Neural progenitor cell (in vitro differentiated cells): ENCODE measurements at regions not wholly inside any gene's neighbourhood (a gene's known extent, or its start where the extent isn't known, plus 50 kb on each side); places are given as distances from the start of the nearest gene placed in this dataset.

Experiments used
- DNase-seq: peaks from one replicate; pipeline ENCODE4 v3.0.0-alpha.2; 2016; ENCODE audit warnings: low spot score
- H2AFZ ChIP-seq: fragments of 200-600 bp; sonication (generic); replicated peaks from 2 replicates; pipeline ENCODE4 v1.6.1; 2016; ENCODE audit warnings: antibody characterized with exemption
- H3F3A ChIP-seq: fragments of 200-600 bp; sonication (generic); 2 replicates; pipeline ENCODE4 v1.6.1; 2016; ENCODE audit warnings: antibody characterized with exemption, low read depth
- H3K27ac ChIP-seq: fragments of 200-600 bp; sonication (generic); 2 replicates; pipeline ENCODE4 v1.5.1; 2016; ENCODE audit warnings: mild to moderate bottlenecking
- H3K27me3 ChIP-seq: fragments of 200-600 bp; sonication (generic); 2 replicates; pipeline ENCODE4 v1.6.1; 2016; ENCODE audit warnings: mild to moderate bottlenecking, moderate library complexity
- H3K36me3 ChIP-seq: fragments of 200-600 bp; sonication (generic); 2 replicates; pipeline ENCODE4 v1.5.1; 2016
- H3K4me1 ChIP-seq: fragments of 200-600 bp; sonication (generic); 2 replicates; pipeline ENCODE4 v1.6.1; 2016; ENCODE audit warnings: mixed run types
- H3K4me2 ChIP-seq: fragments of 200-600 bp; sonication (generic); 2 replicates; pipeline ENCODE4 v1.6.1; 2016
- H3K4me3 ChIP-seq: fragments of 200-600 bp; sonication (generic); 2 replicates; pipeline ENCODE4 v1.5.1; 2016
- H3K79me2 ChIP-seq: fragments of 200-600 bp; sonication (generic); 2 replicates; pipeline ENCODE4 v1.6.1; 2016; ENCODE audit warnings: low read depth
- H3K9ac ChIP-seq: fragments of 200-600 bp; sonication (generic); 2 replicates; pipeline ENCODE4 v1.6.1; 2016
- H3K9me3 ChIP-seq: fragments of 200-600 bp; sonication (generic); 2 replicates; pipeline ENCODE4 v1.5.1; 2016; ENCODE audit warnings: low read depth
- H4K20me1 ChIP-seq: fragments of 200-600 bp; sonication (generic); 2 replicates; pipeline ENCODE4 v1.6.1; 2016; ENCODE audit warnings: low read depth
- H3K27ac Mint-ChIP-seq: 3 replicates; pipeline ENCODE4 v1.8.0; 2021; ENCODE audit warnings: mixed read lengths
- H3K27me3 Mint-ChIP-seq: 2 replicates; pipeline ENCODE4 v1.8.0; 2022; ENCODE audit warnings: low read depth, mild to moderate bottlenecking, inconsistent platforms, moderate library complexity, mixed read lengths; ENCODE audit not compliant: insufficient read depth
- H3K36me3 Mint-ChIP-seq: 3 replicates; pipeline ENCODE4 v1.8.0; 2021; ENCODE audit warnings: mixed read lengths
- H3K4me1 Mint-ChIP-seq: 3 replicates; pipeline ENCODE4 v1.8.0; 2021; ENCODE audit warnings: mixed read lengths
- H3K4me3 Mint-ChIP-seq: 3 replicates; pipeline ENCODE4 v1.8.0; 2021; ENCODE audit warnings: mild to moderate bottlenecking, moderate library complexity, mixed read lengths
- H3K9me3 Mint-ChIP-seq: 3 replicates; pipeline ENCODE4 v1.8.0; 2020; ENCODE audit warnings: mixed read lengths
- EZH2 ChIP-seq: fragments of 200-600 bp; sonication (generic); IDR thresholded peaks from 2 replicates; pipeline ENCODE4 v1.6.1; 2017; ENCODE audit warnings: antibody characterized with exemption, mild to moderate bottlenecking, moderate library complexity
- EZH2phosphoT487 ChIP-seq: fragments of 200-600 bp; sonication (generic); IDR thresholded peaks from 2 replicates; pipeline ENCODE4 v1.6.1; 2017; ENCODE audit warnings: antibody characterized with exemption
- TF ChIP-seq, protein P1 (sequence below): fragments of 200-600 bp; sonication (generic); IDR thresholded peaks from 2 replicates; pipeline ENCODE4 v1.5.1; 2017; ENCODE audit warnings: antibody characterized with exemption, mild to moderate bottlenecking

- H3K27ac Mint-ChIP-seq, result peak overlapping the region; percentile 6
These were observed 307.2 kb downstream of the SOX4 start for GRCh38 chr6:21900730-21901129.

GRCh38 chr6:21902628-21903169 is 309.1 kb downstream of the SOX4 start:
- Mint-ChIP-seq H3K36me3 (peaks cover 28% of the 10 kb centered on the region), H3K27ac (peak overlapping the region; percentile 39), H3K27me3 (no peaks in the 10 kb centered on the region), H3K4me3 (peak overlapping the region; percentile 5), H3K9me3 (no peaks in the 10 kb centered on the region), H3K4me1 (peaks cover 12% of the 10 kb centered on the region)
- Histone ChIP-seq H2AFZ (no peak overlapping the region), H3K79me2 (peaks cover 28% of the 10 kb centered on the region), H3K4me1 (peaks cover 17% of the 10 kb centered on the region), H3F3A (peaks cover 14% of the 10 kb centered on the region), H4K20me1 (no peaks in the 10 kb centered on the region), H3K27me3 (no peaks in the 10 kb centered on the region), H3K9me3 (no peaks in the 10 kb centered on the region), H3K4me2 (peak overlapping the region; percentile 54), H3K36me3 (no peaks in the 10 kb centered on the region), H3K27ac (peak overlapping the region; percentile 62), H3K9ac (no peak overlapping the region), H3K4me3 (no peak overlapping the region)
- DNase-seq, result peak; percentile 57
- TF ChIP-seq EZH2 (no peak), EZH2phosphoT487 (no peak)
- TF ChIP-seq, protein P1, sequence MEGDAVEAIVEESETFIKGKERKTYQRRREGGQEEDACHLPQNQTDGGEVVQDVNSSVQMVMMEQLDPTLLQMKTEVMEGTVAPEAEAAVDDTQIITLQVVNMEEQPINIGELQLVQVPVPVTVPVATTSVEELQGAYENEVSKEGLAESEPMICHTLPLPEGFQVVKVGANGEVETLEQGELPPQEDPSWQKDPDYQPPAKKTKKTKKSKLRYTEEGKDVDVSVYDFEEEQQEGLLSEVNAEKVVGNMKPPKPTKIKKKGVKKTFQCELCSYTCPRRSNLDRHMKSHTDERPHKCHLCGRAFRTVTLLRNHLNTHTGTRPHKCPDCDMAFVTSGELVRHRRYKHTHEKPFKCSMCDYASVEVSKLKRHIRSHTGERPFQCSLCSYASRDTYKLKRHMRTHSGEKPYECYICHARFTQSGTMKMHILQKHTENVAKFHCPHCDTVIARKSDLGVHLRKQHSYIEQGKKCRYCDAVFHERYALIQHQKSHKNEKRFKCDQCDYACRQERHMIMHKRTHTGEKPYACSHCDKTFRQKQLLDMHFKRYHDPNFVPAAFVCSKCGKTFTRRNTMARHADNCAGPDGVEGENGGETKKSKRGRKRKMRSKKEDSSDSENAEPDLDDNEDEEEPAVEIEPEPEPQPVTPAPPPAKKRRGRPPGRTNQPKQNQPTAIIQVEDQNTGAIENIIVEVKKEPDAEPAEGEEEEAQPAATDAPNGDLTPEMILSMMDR, result no peak

More at GRCh38 chr6:21900730-21901129, 307.2 kb downstream of the SOX4 start:
- Mint-ChIP-seq H3K4me3 (no peak overlapping the region), H3K36me3 (peaks cover 28% of the 10 kb centered on the region), H3K9me3 (peaks cover 2% of the 10 kb centered on the region), H3K4me1 (peaks cover 16% of the 10 kb centered on the region), H3K27me3 (no peaks in the 10 kb centered on the region)
- no peak overlapping the region for H3K4me2 ChIP-seq
- no peak overlapping the region for H3K27ac ChIP-seq
- H3K79me2 ChIP-seq, result peaks cover 30% of the 10 kb centered on the region
- no peaks in the 10 kb centered on the region for H4K20me1 ChIP-seq
- TF ChIP-seq EZH2phosphoT487 (no peak), EZH2 (no peak)
- H3K4me1 ChIP-seq, result peaks cover 15% of the 10 kb centered on the region
- H3K9me3 ChIP-seq, result no peaks in the 10 kb centered on the region
- DNase-seq, result no peak
- no peak overlapping the region for H3K9ac ChIP-seq
- H3F3A ChIP-seq, result peaks cover 14% of the 10 kb centered on the region
- H3K4me3 ChIP-seq, result no peak overlapping the region
- no peaks in the 10 kb centered on the region for H3K27me3 ChIP-seq
- H2AFZ ChIP-seq, result no peak overlapping the region
- H3K36me3 ChIP-seq, result no peaks in the 10 kb centered on the region

DNA sequence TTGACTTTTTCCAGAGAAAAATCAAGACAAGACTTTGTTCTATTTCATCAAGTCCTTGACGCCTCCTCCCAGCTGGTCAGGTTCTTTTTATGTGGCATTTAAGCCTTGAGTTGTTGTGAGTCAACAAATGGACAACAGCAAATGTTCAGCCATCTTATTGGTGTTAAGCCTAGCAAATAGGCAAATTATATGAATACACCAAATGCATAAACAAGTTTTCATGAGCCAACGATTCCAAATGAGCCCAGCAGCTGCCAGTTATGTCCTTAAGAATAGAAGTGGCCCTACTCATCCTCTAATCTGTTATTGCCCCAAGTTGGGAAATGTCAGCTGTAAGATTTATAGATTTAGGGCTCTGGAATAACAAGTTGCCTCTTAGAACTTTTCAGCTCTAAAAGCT is 312.0 kb downstream of the SOX4 start:
- no peak overlapping the region for H3K4me3 Mint-ChIP-seq
- H3K27ac ChIP-seq, result no peak overlapping the region
- no peak overlapping the region for H3K27ac Mint-ChIP-seq
- H3K79me2 ChIP-seq, result peaks cover 24% of the 10 kb centered on the region
- no peaks in the 10 kb centered on the region for H3K27me3 ChIP-seq
- no peak overlapping the region for H3K4me2 ChIP-seq
- no peaks in the 10 kb centered on the region for H3K9me3 ChIP-seq
- no peaks in the 10 kb centered on the region for H3K36me3 ChIP-seq
- DNase-seq, result no peak
- no peaks in the 10 kb centered on the region for H3K9me3 Mint-ChIP-seq
- H3K4me3 ChIP-seq, result no peak overlapping the region
- H2AFZ ChIP-seq, result no peak overlapping the region
- H3K4me1 ChIP-seq, result peaks cover 26% of the 10 kb centered on the region
- no peaks in the 10 kb centered on the region for H4K20me1 ChIP-seq
- H3K9ac ChIP-seq, result no peak overlapping the region
- TF ChIP-seq, protein P1, result no peak
- TF ChIP-seq EZH2phosphoT487 (no peak), EZH2 (no peak)
- peaks cover 18% of the 10 kb centered on the region for H3K4me1 Mint-ChIP-seq
- H3K36me3 Mint-ChIP-seq, result peaks cover 25% of the 10 kb centered on the region
- H3F3A ChIP-seq, result peaks cover 14% of the 10 kb centered on the region
- no peaks in the 10 kb centered on the region for H3K27me3 Mint-ChIP-seq

DNA sequence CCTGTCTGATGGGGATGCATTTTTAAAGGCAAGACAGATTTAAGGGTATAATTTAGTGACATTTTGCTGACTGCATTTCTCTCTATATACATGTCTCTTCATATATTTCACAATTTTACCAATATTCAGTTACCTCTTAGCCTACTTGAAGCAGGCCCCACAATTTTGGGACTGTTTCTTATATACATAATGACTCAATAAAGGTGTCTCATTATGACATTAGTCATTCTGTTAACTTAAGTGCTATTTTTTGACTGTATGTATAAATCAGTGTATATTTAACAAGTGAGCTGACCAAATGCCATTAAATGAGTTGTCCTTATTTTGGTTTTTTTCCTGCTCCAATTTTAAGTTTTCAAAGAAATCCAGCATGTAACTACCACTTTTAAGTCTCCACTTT is 313.3 kb downstream of the SOX4 start:
- H3K27me3 ChIP-seq, result no peaks in the 10 kb centered on the region
- no peaks in the 10 kb centered on the region for H3K27me3 Mint-ChIP-seq
- H3K27ac ChIP-seq, result no peak overlapping the region
- no peak overlapping the region for H3K27ac Mint-ChIP-seq
- H4K20me1 ChIP-seq, result no peaks in the 10 kb centered on the region
- H3K4me2 ChIP-seq, result no peak overlapping the region
- H3K9ac ChIP-seq, result no peak overlapping the region
- H3K79me2 ChIP-seq, result peaks cover 23% of the 10 kb centered on the region
- H3K36me3 Mint-ChIP-seq, result peaks cover 33% of the 10 kb centered on the region
- H3K9me3 ChIP-seq, result no peaks in the 10 kb centered on the region
- H2AFZ ChIP-seq, result no peak overlapping the region
- H3K9me3 Mint-ChIP-seq, result no peaks in the 10 kb centered on the region
- H3K4me3 ChIP-seq, result no peak overlapping the region
- DNase-seq, result no peak
- no peaks in the 10 kb centered on the region for H3K36me3 ChIP-seq
- H3K4me1 Mint-ChIP-seq, result peaks cover 18% of the 10 kb centered on the region
- H3K4me3 Mint-ChIP-seq, result no peak overlapping the region
- peaks cover 14% of the 10 kb centered on the region for H3F3A ChIP-seq
- TF ChIP-seq EZH2phosphoT487 (no peak), EZH2 (no peak)
- TF ChIP-seq, protein P1, result no peak
- peaks cover 23% of the 10 kb centered on the region for H3K4me1 ChIP-seq
